Uterus (tissue), 3 donors: ENCODE measurements at regions not wholly inside any gene's neighbourhood (a gene's known extent, or its start where the extent isn't known, plus 50 kb on each side); places are given as distances from the start of the nearest gene placed in this dataset.

Experiments used
- DNase-seq, 2 donors: peaks; one replicate each; pipeline ENCODE4 v3.0.0-alpha.2; 2019 to 2020
- H3K27ac ChIP-seq, 2 donors: fragments of 200-600 bp; sonication (generic); 1 replicate in 1 of 2; 2 replicates in 1 of 2; pipeline ENCODE4 v1.5.1; 2016 to 2018
- H3K27me3 ChIP-seq, 2 donors: fragments of 200-600 bp; sonication (generic); one replicate each; pipeline ENCODE4 v1.5.1; 2018 to 2019; ENCODE audit warnings: control low read depth in 1 of 2
- H3K36me3 ChIP-seq, 2 donors: fragments of 200-600 bp; sonication (generic); one replicate each; pipeline ENCODE4 v1.5.1; 2019; ENCODE audit warnings: control low read depth in 1 of 2
- H3K4me1 ChIP-seq, 2 donors: fragments of 200-600 bp; sonication (generic); one replicate each; pipeline ENCODE4 v1.5.1; 2018 to 2019; ENCODE audit warnings: control low read depth in 1 of 2
- H3K4me3 ChIP-seq, 2 donors: fragments of 200-600 bp; sonication (generic); 1 replicate in 1 of 2; 2 replicates in 1 of 2; pipeline ENCODE4 v1.5.1; 2018 to 2019; ENCODE audit warnings: mild to moderate bottlenecking in 1 of 2
- H3K9me3 ChIP-seq, 2 donors: fragments of 200-600 bp; sonication (generic); one replicate each; pipeline ENCODE4 v1.5.1; 2019; ENCODE audit warnings: control low read depth in 1 of 2
- POLR2A ChIP-seq, 2 donors: fragments of 450-650 bp; IDR thresholded peaks; one replicate each; pipeline ENCODE4 v1.6.1; 2016; ENCODE audit warnings: antibody characterized with exemption in 2 of 2, mild to moderate bottlenecking in 1 of 2, moderate library complexity in 1 of 2
- intact Hi-C: fragments of 100-400 bp; cut with DNase I; formaldehyde crosslinking; loops from one replicate; pipeline ENCODE4 v1.15.1; 2023; ENCODE audit warnings: low total_unique reads
- TF ChIP-seq, protein P1 (sequence below), 4 experiments: fragments of 200-600 bp in 2 of 4; fragments of 450-650 bp in 2 of 4; sonication (generic) in 2 of 4; IDR thresholded peaks; one replicate each; pipeline ENCODE4 v1.5.1; 2016 to 2019; ENCODE audit warnings: antibody characterized with exemption in 4 of 4, mild to moderate bottlenecking in 2 of 4, moderate library complexity in 1 of 4
- donor health status: DM: yes; HTN: yes; CAD: no.

DNA sequence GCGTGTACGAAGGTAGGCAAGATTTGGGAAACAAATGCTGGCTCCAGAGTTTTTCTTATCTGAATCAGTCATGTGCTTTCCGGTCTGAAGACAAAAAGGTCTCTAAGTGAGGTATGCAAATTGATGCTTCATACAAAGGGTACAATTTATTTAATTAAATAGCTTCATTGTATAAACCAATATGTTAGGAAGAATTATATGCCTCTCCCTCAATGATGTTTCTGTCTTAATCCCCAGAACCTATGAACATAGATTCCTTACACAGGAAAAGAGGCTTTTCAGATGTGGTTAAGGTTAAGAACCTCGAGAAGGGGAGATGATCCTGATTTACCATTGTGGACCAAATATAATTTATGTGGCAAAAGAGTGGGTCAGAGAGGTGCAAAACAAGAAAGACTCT lies 543.5 kb upstream of the PCDH10 start:
- no peak overlapping the region for H3K27ac ChIP-seq
- no peak overlapping the region for H3K4me3 ChIP-seq
- no peak for DNase-seq
- no peaks in the 10 kb centered on the region for H3K27me3 ChIP-seq
- intact Hi-C loops, result no loop called here
- H3K36me3 ChIP-seq, result no peaks in the 10 kb centered on the region
- TF ChIP-seq, protein P1, sequence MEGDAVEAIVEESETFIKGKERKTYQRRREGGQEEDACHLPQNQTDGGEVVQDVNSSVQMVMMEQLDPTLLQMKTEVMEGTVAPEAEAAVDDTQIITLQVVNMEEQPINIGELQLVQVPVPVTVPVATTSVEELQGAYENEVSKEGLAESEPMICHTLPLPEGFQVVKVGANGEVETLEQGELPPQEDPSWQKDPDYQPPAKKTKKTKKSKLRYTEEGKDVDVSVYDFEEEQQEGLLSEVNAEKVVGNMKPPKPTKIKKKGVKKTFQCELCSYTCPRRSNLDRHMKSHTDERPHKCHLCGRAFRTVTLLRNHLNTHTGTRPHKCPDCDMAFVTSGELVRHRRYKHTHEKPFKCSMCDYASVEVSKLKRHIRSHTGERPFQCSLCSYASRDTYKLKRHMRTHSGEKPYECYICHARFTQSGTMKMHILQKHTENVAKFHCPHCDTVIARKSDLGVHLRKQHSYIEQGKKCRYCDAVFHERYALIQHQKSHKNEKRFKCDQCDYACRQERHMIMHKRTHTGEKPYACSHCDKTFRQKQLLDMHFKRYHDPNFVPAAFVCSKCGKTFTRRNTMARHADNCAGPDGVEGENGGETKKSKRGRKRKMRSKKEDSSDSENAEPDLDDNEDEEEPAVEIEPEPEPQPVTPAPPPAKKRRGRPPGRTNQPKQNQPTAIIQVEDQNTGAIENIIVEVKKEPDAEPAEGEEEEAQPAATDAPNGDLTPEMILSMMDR (IDR thresholded peaks at IDR 0.05), result no peak
- TF ChIP-seq POLR2A (IDR thresholded peaks at IDR 0.05), result no peak
- H3K9me3 ChIP-seq, result no peaks in the 10 kb centered on the region
- no peaks in the 10 kb centered on the region for H3K4me1 ChIP-seq

DNA sequence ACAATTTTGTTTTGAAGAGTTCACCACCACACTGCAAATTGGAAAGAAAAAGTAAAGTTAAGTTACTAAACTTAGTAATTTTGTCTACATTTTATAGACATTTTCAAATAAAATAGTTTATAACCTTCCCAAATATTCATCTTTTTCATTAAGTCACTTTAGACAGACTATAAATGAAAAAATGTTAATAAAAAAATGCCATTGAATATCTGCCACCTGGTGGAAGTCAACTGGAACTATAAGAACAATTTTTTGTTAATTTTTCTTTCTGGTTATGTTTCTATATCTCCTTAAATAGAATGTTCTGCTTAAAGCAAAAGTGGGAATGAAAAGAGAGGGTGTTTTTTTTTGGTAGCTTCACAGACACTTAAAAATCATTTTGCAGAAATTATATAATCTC lies 534.4 kb upstream of the PCDH10 start:
- DNase-seq, result no peak
- intact Hi-C loops, result no loop called here
- TF ChIP-seq, protein P1 (IDR thresholded peaks at IDR 0.05), result no peak
- no peak for TF ChIP-seq POLR2A (IDR thresholded peaks at IDR 0.05)
- H3K4me3 ChIP-seq, result no peak overlapping the region
- H3K4me1 ChIP-seq, result no peaks in the 10 kb centered on the region
- no peaks in the 10 kb centered on the region for H3K27me3 ChIP-seq
- H3K9me3 ChIP-seq, result no peaks in the 10 kb centered on the region
- H3K36me3 ChIP-seq, result no peaks in the 10 kb centered on the region
- H3K27ac ChIP-seq, result no peak overlapping the region

DNA sequence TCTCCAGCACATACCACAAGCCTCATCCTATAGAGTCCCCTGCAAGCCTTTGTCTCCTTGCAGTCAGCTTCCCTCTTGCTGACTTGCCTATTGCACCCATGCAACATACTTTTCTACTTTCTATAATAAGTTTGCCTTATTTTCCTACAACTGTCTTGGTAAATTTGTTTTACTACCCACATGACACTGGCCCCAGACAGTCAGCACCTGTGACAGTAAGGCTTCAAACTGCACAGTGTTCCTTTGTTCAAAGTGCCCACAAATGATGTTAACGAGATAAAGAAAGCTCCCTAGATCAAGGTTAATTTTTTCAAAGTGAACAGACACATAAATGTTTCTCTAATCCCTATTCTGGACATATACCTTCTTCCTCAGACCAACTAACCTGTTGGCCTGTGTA lies 529.1 kb upstream of the PCDH10 start:
- Histone ChIP-seq H3K27ac (no peak overlapping the region), H3K9me3 (no peaks in the 10 kb centered on the region), H3K4me3 (no peak overlapping the region), H3K27me3 (no peaks in the 10 kb centered on the region), H3K4me1 (no peaks in the 10 kb centered on the region), H3K36me3 (no peaks in the 10 kb centered on the region)
- DNase-seq, result no peak
- intact Hi-C loops, result no loop called here
- no peak for TF ChIP-seq POLR2A (IDR thresholded peaks at IDR 0.05)
- TF ChIP-seq, protein P1 (IDR thresholded peaks at IDR 0.05), result no peak

DNA sequence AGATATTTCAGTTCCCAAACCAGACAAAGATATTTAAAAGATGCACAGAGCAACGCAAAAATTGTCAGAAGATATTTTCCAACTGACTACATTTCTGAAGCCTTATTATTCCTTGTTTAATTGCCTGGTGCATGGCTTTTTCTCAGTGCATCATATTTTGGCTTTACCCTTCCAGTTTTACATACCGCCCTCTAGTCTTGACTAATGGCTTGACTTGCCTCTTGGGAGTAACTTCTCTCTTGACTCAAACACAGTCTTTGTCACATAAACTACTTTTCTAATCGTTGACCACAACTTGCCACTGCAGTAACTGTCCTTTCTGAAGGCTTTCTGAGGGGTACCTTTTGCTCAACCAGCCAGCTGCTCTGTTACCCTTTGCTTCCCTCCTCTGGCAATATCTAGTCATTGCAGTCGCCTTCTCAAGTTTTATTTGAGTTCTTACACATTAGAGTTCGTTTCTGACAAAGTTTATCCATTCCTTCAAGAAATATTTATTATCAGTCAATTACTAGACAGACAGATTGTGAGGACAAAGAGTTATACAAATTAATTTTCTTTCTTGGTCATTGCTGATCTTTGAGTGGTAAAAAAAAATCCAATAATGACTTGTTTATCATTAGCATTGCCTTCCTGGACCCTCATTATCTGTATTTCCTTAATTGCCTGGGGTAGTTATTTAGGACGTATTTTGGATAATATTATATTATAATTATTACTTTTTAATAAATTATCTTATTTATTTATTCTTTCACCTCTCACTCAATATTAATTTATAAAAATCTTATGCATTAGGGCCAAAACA lies 506.9 kb upstream of the PCDH10 start:
- H3K9me3 ChIP-seq, result no peaks in the 10 kb centered on the region
- no peaks in the 10 kb centered on the region for H3K27me3 ChIP-seq
- no peak overlapping the region for H3K27ac ChIP-seq
- H3K4me3 ChIP-seq, result no peak overlapping the region
- intact Hi-C loops, result no loop called here
- no peak for DNase-seq
- no peak for TF ChIP-seq POLR2A (IDR thresholded peaks at IDR 0.05)
- TF ChIP-seq, protein P1 (IDR thresholded peaks at IDR 0.05), result peak in 1 of 4 experiments; percentile 10
- no peaks in the 10 kb centered on the region for H3K36me3 ChIP-seq
- no peaks in the 10 kb centered on the region for H3K4me1 ChIP-seq

DNA sequence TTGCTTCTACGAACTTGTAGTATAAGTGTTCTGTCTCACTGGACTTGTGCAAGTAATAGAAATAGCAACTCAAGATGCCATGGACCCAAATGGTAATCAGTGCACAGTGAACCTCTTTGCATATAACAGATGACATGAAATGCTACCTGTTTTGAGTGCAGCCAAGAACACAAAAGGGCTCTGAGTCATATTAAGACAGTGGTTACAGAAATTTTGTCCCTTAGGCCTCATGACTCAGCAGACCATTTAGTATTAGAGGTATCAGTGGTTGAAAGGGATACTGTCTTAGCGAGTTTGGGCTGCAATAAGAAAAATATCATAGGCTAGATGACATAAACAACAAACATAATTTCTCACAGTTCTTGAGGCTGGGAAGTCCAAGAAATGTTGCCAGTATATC lies 502.9 kb upstream of the PCDH10 start:
- Histone ChIP-seq H3K27me3 (no peaks in the 10 kb centered on the region), H3K9me3 (no peaks in the 10 kb centered on the region), H3K27ac (no peak overlapping the region), H3K4me3 (no peak overlapping the region), H3K4me1 (no peaks in the 10 kb centered on the region), H3K36me3 (no peaks in the 10 kb centered on the region)
- no peak for DNase-seq
- intact Hi-C loops, result no loop called here
- TF ChIP-seq, protein P1 (IDR thresholded peaks at IDR 0.05), result no peak
- TF ChIP-seq POLR2A (IDR thresholded peaks at IDR 0.05), result no peak
